ENCODE measurements at regions not wholly inside any gene's neighbourhood (a gene's known extent, or its start where the extent isn't known, plus 50 kb on each side); places are given as distances from the start of the nearest gene placed in this dataset.

GRCh38 chr2:142687509-142687908 is 190.0 kb upstream of the KYNU start:
- Mint-ChIP-seq H3K4me3 (no peak overlapping the region), H3K27me3 (no peaks in the 10 kb centered on the region), H3K9me3 (no peaks in the 10 kb centered on the region), H3K4me1 (no peaks in the 10 kb centered on the region), H3K36me3 (ENCODE audit: low read depth) (no peaks in the 10 kb centered on the region), H3K27ac (no peak overlapping the region)
- ChIA-PET CTCF (no interaction called here), POLR2A (no interaction called here)
- no peak for DNase-seq

- POLR2A ChIA-PET = no interaction called here
- no peak overlapping the region for H3K27ac Mint-ChIP-seq
- H3K27me3 Mint-ChIP-seq = no peaks in the 10 kb centered on the region
- no peaks in the 10 kb centered on the region for H3K4me1 Mint-ChIP-seq
- H3K4me3 Mint-ChIP-seq = no peak overlapping the region
- no peaks in the 10 kb centered on the region for H3K9me3 Mint-ChIP-seq
- CTCF ChIA-PET = no interaction called here
- DNase-seq = no peak
- H3K36me3 Mint-ChIP-seq (ENCODE audit: low read depth) = no peaks in the 10 kb centered on the region
These were observed 190.4 kb upstream of the KYNU start for GRCh38 chr2:142687075-142687474.

- ChIA-PET POLR2A (no interaction called here), CTCF (no interaction called here)
- Mint-ChIP-seq H3K4me1 (no peaks in the 10 kb centered on the region), H3K27me3 (no peaks in the 10 kb centered on the region), H3K4me3 (no peak overlapping the region), H3K27ac (no peak overlapping the region), H3K9me3 (no peaks in the 10 kb centered on the region), H3K36me3 (ENCODE audit: low read depth) (no peaks in the 10 kb centered on the region)
- no peak for DNase-seq
These were observed 192.8 kb upstream of the KYNU start for GRCh38 chr2:142684667-142685066.

GRCh38 chr2:142682528-142682927 is 194.9 kb upstream of the KYNU start:
- CTCF ChIA-PET = no interaction called here
- H3K4me3 Mint-ChIP-seq = no peak overlapping the region
- no peak for DNase-seq
- POLR2A ChIA-PET = no interaction called here
- no peak overlapping the region for H3K27ac Mint-ChIP-seq
- H3K36me3 Mint-ChIP-seq (ENCODE audit: low read depth) = no peaks in the 10 kb centered on the region
- no peaks in the 10 kb centered on the region for H3K27me3 Mint-ChIP-seq
- H3K9me3 Mint-ChIP-seq = no peaks in the 10 kb centered on the region
- no peaks in the 10 kb centered on the region for H3K4me1 Mint-ChIP-seq

GRCh38 chr2:142681952-142682351 is 195.5 kb upstream of the KYNU start:
- H3K9me3 Mint-ChIP-seq = no peaks in the 10 kb centered on the region
- H3K27me3 Mint-ChIP-seq = no peaks in the 10 kb centered on the region
- no peak for DNase-seq
- ChIA-PET CTCF (no interaction called here), POLR2A (no interaction called here)
- H3K27ac Mint-ChIP-seq = no peak overlapping the region
- H3K4me1 Mint-ChIP-seq = no peaks in the 10 kb centered on the region
- no peaks in the 10 kb centered on the region for H3K36me3 Mint-ChIP-seq (ENCODE audit: low read depth)
- H3K4me3 Mint-ChIP-seq = no peak overlapping the region

- ChIA-PET POLR2A (no interaction called here), CTCF (no interaction called here)
- no peaks in the 10 kb centered on the region for H3K36me3 Mint-ChIP-seq (ENCODE audit: low read depth)
- H3K4me3 Mint-ChIP-seq = no peak overlapping the region
- no peak overlapping the region for H3K27ac Mint-ChIP-seq
- no peaks in the 10 kb centered on the region for H3K27me3 Mint-ChIP-seq
- H3K9me3 Mint-ChIP-seq = no peaks in the 10 kb centered on the region
- no peaks in the 10 kb centered on the region for H3K4me1 Mint-ChIP-seq
- no peak for DNase-seq
These were observed 199.3 kb upstream of the KYNU start for GRCh38 chr2:142678164-142678563.

- Mint-ChIP-seq H3K27ac (no peak overlapping the region), H3K4me1 (no peaks in the 10 kb centered on the region), H3K36me3 (ENCODE audit: low read depth) (no peaks in the 10 kb centered on the region), H3K27me3 (no peaks in the 10 kb centered on the region), H3K4me3 (no peak overlapping the region), H3K9me3 (no peaks in the 10 kb centered on the region)
- CTCF ChIA-PET = interaction anchor here (0.6 to 1.3 kb wide), 2 partner anchors 34 to 44 kb away, joined by 4 to 6 read pairs; no protein-coding TSS in a partner anchor
- POLR2A ChIA-PET = no interaction called here
- no peak for DNase-seq
These were observed 202.1 kb upstream of the KYNU start for GRCh38 chr2:142675398-142675797.

GRCh38 chr2:142673836-142674235 is 203.6 kb upstream of the KYNU start:
- Mint-ChIP-seq H3K4me3 (no peak overlapping the region), H3K27me3 (no peaks in the 10 kb centered on the region), H3K36me3 (ENCODE audit: low read depth) (no peaks in the 10 kb centered on the region), H3K9me3 (no peaks in the 10 kb centered on the region), H3K27ac (no peak overlapping the region), H3K4me1 (no peaks in the 10 kb centered on the region)
- POLR2A ChIA-PET = no interaction called here
- CTCF ChIA-PET = no interaction called here
- no peak for DNase-seq

GRCh38 chr2:142672698-142673097 is 204.8 kb upstream of the KYNU start:
- CTCF ChIA-PET = no interaction called here
- DNase-seq = no peak
- Mint-ChIP-seq H3K9me3 (no peaks in the 10 kb centered on the region), H3K4me1 (no peaks in the 10 kb centered on the region), H3K27ac (no peak overlapping the region), H3K4me3 (no peak overlapping the region), H3K36me3 (ENCODE audit: low read depth) (no peaks in the 10 kb centered on the region), H3K27me3 (no peaks in the 10 kb centered on the region)
- POLR2A ChIA-PET = no interaction called here

GRCh38 chr2:142670362-142670761 is 207.1 kb upstream of the KYNU start:
- Mint-ChIP-seq H3K9me3 (no peaks in the 10 kb centered on the region), H3K27ac (no peak overlapping the region), H3K27me3 (no peaks in the 10 kb centered on the region), H3K4me1 (no peaks in the 10 kb centered on the region), H3K36me3 (ENCODE audit: low read depth) (no peaks in the 10 kb centered on the region), H3K4me3 (no peak overlapping the region)
- DNase-seq = no peak
- ChIA-PET POLR2A (no interaction called here), CTCF (no interaction called here)

GRCh38 chr2:142668420-142668819 is 209.0 kb upstream of the KYNU start:
- no peaks in the 10 kb centered on the region for H3K36me3 Mint-ChIP-seq (ENCODE audit: low read depth)

GRCh38 chr2:142665241-142665640 is 212.2 kb upstream of the KYNU start:
- H3K27ac Mint-ChIP-seq = no peak overlapping the region
- CTCF ChIA-PET = no interaction called here

More at GRCh38 chr2:142668420-142668819, 209.0 kb upstream of the KYNU start:
- ChIA-PET POLR2A (no interaction called here), CTCF (no interaction called here)
- H3K4me3 Mint-ChIP-seq = no peak overlapping the region
- DNase-seq = no peak
- H3K27me3 Mint-ChIP-seq = no peaks in the 10 kb centered on the region
- no peak overlapping the region for H3K27ac Mint-ChIP-seq
- no peaks in the 10 kb centered on the region for H3K4me1 Mint-ChIP-seq
- H3K9me3 Mint-ChIP-seq = no peaks in the 10 kb centered on the region

GRCh38 chr2:142650601-142651000 is 226.9 kb upstream of the KYNU start:
- H3K36me3 Mint-ChIP-seq (ENCODE audit: low read depth) = no peaks in the 10 kb centered on the region

More at GRCh38 chr2:142665241-142665640, 212.2 kb upstream of the KYNU start:
- DNase-seq = no peak
- Mint-ChIP-seq H3K4me3 (no peak overlapping the region), H3K27me3 (no peaks in the 10 kb centered on the region), H3K4me1 (no peaks in the 10 kb centered on the region), H3K36me3 (ENCODE audit: low read depth) (no peaks in the 10 kb centered on the region), H3K9me3 (no peaks in the 10 kb centered on the region)
- POLR2A ChIA-PET = no interaction called here

GRCh38 chr2:142649581-142649980 is 227.9 kb upstream of the KYNU start:
- ChIA-PET POLR2A (no interaction called here), CTCF (no interaction called here)
- H3K27ac Mint-ChIP-seq = no peak overlapping the region
- DNase-seq = no peak
- H3K4me3 Mint-ChIP-seq = no peak overlapping the region
- no peaks in the 10 kb centered on the region for H3K36me3 Mint-ChIP-seq (ENCODE audit: low read depth)
- no peaks in the 10 kb centered on the region for H3K27me3 Mint-ChIP-seq
- H3K9me3 Mint-ChIP-seq = no peaks in the 10 kb centered on the region
- H3K4me1 Mint-ChIP-seq = no peaks in the 10 kb centered on the region

More at GRCh38 chr2:142650601-142651000, 226.9 kb upstream of the KYNU start:
- no peaks in the 10 kb centered on the region for H3K27me3 Mint-ChIP-seq
- H3K4me3 Mint-ChIP-seq = no peak overlapping the region
- H3K27ac Mint-ChIP-seq = no peak overlapping the region
- CTCF ChIA-PET = no interaction called here
- POLR2A ChIA-PET = no interaction called here
- H3K4me1 Mint-ChIP-seq = no peaks in the 10 kb centered on the region
- DNase-seq = no peak
- no peaks in the 10 kb centered on the region for H3K9me3 Mint-ChIP-seq

- no peak overlapping the region for H3K4me3 Mint-ChIP-seq
- H3K36me3 Mint-ChIP-seq (ENCODE audit: low read depth) = no peaks in the 10 kb centered on the region
- CTCF ChIA-PET = interaction anchor here (0.7 kb wide), 1 partner anchor 1965 kb away, joined by 5 read pairs; no protein-coding TSS in a partner anchor
- DNase-seq = no peak
- no peaks in the 10 kb centered on the region for H3K9me3 Mint-ChIP-seq
- POLR2A ChIA-PET = no interaction called here
- no peaks in the 10 kb centered on the region for H3K4me1 Mint-ChIP-seq
- no peak overlapping the region for H3K27ac Mint-ChIP-seq
- H3K27me3 Mint-ChIP-seq = no peaks in the 10 kb centered on the region
These were observed 234.8 kb upstream of the KYNU start for GRCh38 chr2:142642650-142643049.
